ENCODE measurements at regions not wholly inside any gene's neighbourhood (a gene's known extent, or its start where the extent isn't known, plus 50 kb on each side); places are given as distances from the start of the nearest gene placed in this dataset.
"Not testable (repeated sequence)": the region's sequence is repeated elsewhere in the genome, so short reads cannot be mapped to it uniquely, and the experiment has no call there.

GRCh38 chr17:16870253-16871245 is 101.4 kb downstream of the TNFRSF13B start:
- Histone ChIP-seq H4K20me1 (ENCODE audit: insufficient read depth) (no peaks in the 10 kb centered on the region), H3K27ac (no peak overlapping the region), H3K4me2 (no peak overlapping the region), H3K4me3 (IDR thresholded peaks at IDR 0.05; ENCODE audit: insufficient read depth, low read depth, low read length) (no peak overlapping the region), H3K9ac (no peak overlapping the region), H3K79me2 (ENCODE audit: insufficient read depth, low read depth) (no peaks in the 10 kb centered on the region), H3K4me1 (ENCODE audit: low read depth, poor library complexity, severe bottlenecking) (no peaks in the 10 kb centered on the region), H3K36me3 (ENCODE audit: insufficient read depth) (no peaks in the 10 kb centered on the region), H2AFZ (ENCODE audit: low read depth) (no peak overlapping the region), H3K27me3 (ENCODE audit: insufficient read depth, low read depth) (no peaks in the 10 kb centered on the region)
- no peak for TF ChIP-seq CTCF (conservative IDR thresholded peaks at IDR 0.05; ENCODE audit: low read depth, low read length)

GRCh38 chr17:16869531-16870252 is 102.2 kb downstream of the TNFRSF13B start:
- not testable (repeated sequence) for H4K20me1 ChIP-seq (ENCODE audit: insufficient read depth); H3K27me3 ChIP-seq (ENCODE audit: insufficient read depth, low read depth); H3K4me1 ChIP-seq (ENCODE audit: low read depth, poor library complexity, severe bottlenecking); H3K79me2 ChIP-seq (ENCODE audit: insufficient read depth, low read depth); H3K27ac ChIP-seq; H2AFZ ChIP-seq (ENCODE audit: low read depth); H3K36me3 ChIP-seq (ENCODE audit: insufficient read depth); H3K4me3 ChIP-seq (IDR thresholded peaks at IDR 0.05; ENCODE audit: insufficient read depth, low read depth, low read length); H3K4me2 ChIP-seq; H3K9ac ChIP-seq

- not testable (repeated sequence) for H3K36me3 ChIP-seq (ENCODE audit: insufficient read depth); H3K4me2 ChIP-seq; H3K4me3 ChIP-seq (IDR thresholded peaks at IDR 0.05; ENCODE audit: insufficient read depth, low read depth, low read length); H3K27ac ChIP-seq; H3K27me3 ChIP-seq (ENCODE audit: insufficient read depth, low read depth); H4K20me1 ChIP-seq (ENCODE audit: insufficient read depth); H2AFZ ChIP-seq (ENCODE audit: low read depth); H3K9ac ChIP-seq; H3K79me2 ChIP-seq (ENCODE audit: insufficient read depth, low read depth); H3K4me1 ChIP-seq (ENCODE audit: low read depth, poor library complexity, severe bottlenecking)
These were observed 103.3 kb downstream of the TNFRSF13B start for GRCh38 chr17:16868616-16869015.

GRCh38 chr17:16867545-16867944 is 104.4 kb downstream of the TNFRSF13B start:
- H3K27me3 ChIP-seq (ENCODE audit: insufficient read depth, low read depth); H3K4me2 ChIP-seq; H4K20me1 ChIP-seq (ENCODE audit: insufficient read depth); H2AFZ ChIP-seq (ENCODE audit: low read depth); H3K36me3 ChIP-seq (ENCODE audit: insufficient read depth); H3K9ac ChIP-seq; H3K4me3 ChIP-seq (IDR thresholded peaks at IDR 0.05; ENCODE audit: insufficient read depth, low read depth, low read length); H3K27ac ChIP-seq; H3K4me1 ChIP-seq (ENCODE audit: low read depth, poor library complexity, severe bottlenecking); H3K79me2 ChIP-seq (ENCODE audit: insufficient read depth, low read depth): not testable (repeated sequence)

GRCh38 chr17:16866841-16867240 is 105.1 kb downstream of the TNFRSF13B start:
- H4K20me1 ChIP-seq (ENCODE audit: insufficient read depth); H3K4me2 ChIP-seq; H2AFZ ChIP-seq (ENCODE audit: low read depth); H3K4me1 ChIP-seq (ENCODE audit: low read depth, poor library complexity, severe bottlenecking); H3K9ac ChIP-seq; H3K36me3 ChIP-seq (ENCODE audit: insufficient read depth); H3K79me2 ChIP-seq (ENCODE audit: insufficient read depth, low read depth); H3K27me3 ChIP-seq (ENCODE audit: insufficient read depth, low read depth); H3K4me3 ChIP-seq (IDR thresholded peaks at IDR 0.05; ENCODE audit: insufficient read depth, low read depth, low read length); H3K27ac ChIP-seq: not testable (repeated sequence)

GRCh38 chr17:16866436-16866835 is 105.5 kb downstream of the TNFRSF13B start:
- Histone ChIP-seq H3K36me3 (ENCODE audit: insufficient read depth) (no peaks in the 10 kb centered on the region), H3K4me3 (IDR thresholded peaks at IDR 0.05; ENCODE audit: insufficient read depth, low read depth, low read length) (no peak overlapping the region), H3K9ac (no peak overlapping the region), H3K27me3 (ENCODE audit: insufficient read depth, low read depth) (no peaks in the 10 kb centered on the region), H3K4me1 (ENCODE audit: low read depth, poor library complexity, severe bottlenecking) (no peaks in the 10 kb centered on the region), H2AFZ (ENCODE audit: low read depth) (no peak overlapping the region), H3K79me2 (ENCODE audit: insufficient read depth, low read depth) (no peaks in the 10 kb centered on the region), H3K4me2 (no peak overlapping the region), H4K20me1 (ENCODE audit: insufficient read depth) (no peaks in the 10 kb centered on the region), H3K27ac (no peak overlapping the region)
- no peak for TF ChIP-seq CTCF (conservative IDR thresholded peaks at IDR 0.05; ENCODE audit: low read depth, low read length)

- not testable (repeated sequence) for H3K27me3 ChIP-seq (ENCODE audit: insufficient read depth, low read depth); H3K79me2 ChIP-seq (ENCODE audit: insufficient read depth, low read depth); H3K9ac ChIP-seq; H4K20me1 ChIP-seq (ENCODE audit: insufficient read depth); H3K4me3 ChIP-seq (IDR thresholded peaks at IDR 0.05; ENCODE audit: insufficient read depth, low read depth, low read length); H2AFZ ChIP-seq (ENCODE audit: low read depth); H3K36me3 ChIP-seq (ENCODE audit: insufficient read depth); H3K4me2 ChIP-seq; H3K27ac ChIP-seq; H3K4me1 ChIP-seq (ENCODE audit: low read depth, poor library complexity, severe bottlenecking)
These were observed 106.2 kb downstream of the TNFRSF13B start for GRCh38 chr17:16865704-16866103.

- not testable (repeated sequence) for H3K4me2 ChIP-seq; H4K20me1 ChIP-seq (ENCODE audit: insufficient read depth); H3K36me3 ChIP-seq (ENCODE audit: insufficient read depth); H3K4me3 ChIP-seq (IDR thresholded peaks at IDR 0.05; ENCODE audit: insufficient read depth, low read depth, low read length); H3K4me1 ChIP-seq (ENCODE audit: low read depth, poor library complexity, severe bottlenecking); H3K27ac ChIP-seq; H3K27me3 ChIP-seq (ENCODE audit: insufficient read depth, low read depth); H2AFZ ChIP-seq (ENCODE audit: low read depth); H3K9ac ChIP-seq; H3K79me2 ChIP-seq (ENCODE audit: insufficient read depth, low read depth)
These were observed 106.8 kb downstream of the TNFRSF13B start for GRCh38 chr17:16865077-16865613.

Measured in KMS-11 (cell line).